H1 (cell line): ENCODE measurements at regions not wholly inside any gene's neighbourhood (a gene's known extent, or its start where the extent isn't known, plus 50 kb on each side); places are given as distances from the start of the nearest gene placed in this dataset.

ENCODE experiments used
- SIN3A ChIP-seq, 2 experiments: IDR thresholded peaks in 1 of 2; conservative IDR thresholded peaks in 1 of 2; 2 replicates each; pipeline ENCODE4 v1.6.1; 2011 to 2012; ENCODE audit warnings: low read length in 2 of 2, improper control_type of control experiment in 1 of 2, low read depth in 1 of 2, mild to moderate bottlenecking in 1 of 2
- SP2 ChIP-seq: IDR thresholded peaks from 2 replicates; pipeline ENCODE4 v1.6.1; 2012; ENCODE audit warnings: mild to moderate bottlenecking, low read length, inconsistent platforms
- TEAD4 ChIP-seq: IDR thresholded peaks from 2 replicates; pipeline ENCODE4 v1.6.1; 2012; ENCODE audit warnings: low read depth, low read length, inconsistent platforms, mixed read lengths

DNA sequence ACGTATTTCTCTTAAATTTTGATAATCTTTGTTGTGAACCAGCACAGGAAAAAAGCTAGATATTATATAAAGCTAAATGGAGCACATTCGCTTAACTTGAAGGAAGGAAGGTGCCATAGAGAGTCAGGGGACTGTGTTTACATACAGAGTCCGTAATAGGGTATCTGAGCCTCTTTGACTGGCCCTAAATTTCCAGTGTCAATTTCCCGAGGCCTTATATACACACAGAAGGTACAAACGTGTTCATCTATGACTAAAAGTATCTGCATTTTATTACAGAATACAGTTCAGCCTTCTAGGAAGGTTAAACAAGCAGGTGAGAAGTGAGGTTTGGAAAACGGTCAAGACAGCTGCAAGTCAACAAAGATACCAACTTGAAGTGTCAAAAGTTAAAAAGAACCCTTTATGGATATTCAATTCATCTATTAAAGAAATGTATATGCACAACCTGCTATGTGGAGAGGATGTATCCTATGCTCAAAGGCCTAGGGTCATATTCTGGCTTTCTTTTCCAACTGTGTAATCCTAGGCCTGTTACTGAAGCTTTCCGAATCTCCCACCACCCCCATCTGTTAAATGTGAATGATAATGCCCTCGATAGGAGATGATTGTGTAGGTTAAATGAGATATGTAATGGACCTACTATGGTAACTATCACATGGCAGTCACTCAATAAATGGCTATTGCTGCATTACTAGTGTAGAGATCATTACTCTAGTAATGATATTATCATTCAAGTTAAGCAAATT, 263.7 kb upstream of the MAF start (continued):
- TF ChIP-seq SIN3A (conservative IDR thresholded peaks at IDR 0.05 in 1 of 2, IDR thresholded peaks at IDR 0.05 in 1 of 2; ENCODE audit: low read depth in 1 of 2, low read length in 2 of 2) (no peak), SP2 (no peak), TEAD4 (no peak)
